BJ (cell line): ENCODE measurements at regions not wholly inside any gene's neighbourhood (a gene's known extent, or its start where the extent isn't known, plus 50 kb on each side); places are given as distances from the start of the nearest gene placed in this dataset.

Experiments used
- CTCF ChIA-PET: fragments of 350-600 bp; formaldehyde crosslinking; extraction: SDS; loops from one replicate; lab custom pipeline; 2021; ENCODE audit warnings: antibody characterized with exemption, inconsistent platforms; lab: Yijun Ruan, JAX
- POLR2A ChIA-PET: fragments of 300-600 bp; sonication (Branson Sonifier 250); formaldehyde crosslinking; extraction: SDS; loops from one replicate; lab custom pipeline; 2021; ENCODE audit warnings: antibody characterized with exemption; lab: Charles Lee
- DNase-seq: peaks from one replicate; pipeline ENCODE4 v3.0.0-alpha.2; 2011; ENCODE audit warnings: low read depth
- H3K27me3 ChIP-seq: 2 replicates; pipeline ENCODE4 v1.6.0; 2011; ENCODE audit warnings: low read length; ENCODE audit not compliant: control insufficient read depth, insufficient read depth
- H3K36me3 ChIP-seq: 2 replicates; pipeline ENCODE4 v1.5.1; 2011; ENCODE audit warnings: low read length; ENCODE audit not compliant: control insufficient read depth, insufficient read depth
- H3K4me3 ChIP-seq: 2 replicates; pipeline ENCODE4 v1.5.1; 2011; ENCODE audit warnings: low read depth, mild to moderate bottlenecking, control low read depth, low read length
- TF ChIP-seq, protein P1 (sequence below): IDR thresholded peaks from 2 replicates; pipeline ENCODE4 v1.5.1; 2011; ENCODE audit warnings: low read depth, mild to moderate bottlenecking, control low read depth, inconsistent platforms, low read length, moderate library complexity; ENCODE audit not compliant: insufficient read depth

DNA sequence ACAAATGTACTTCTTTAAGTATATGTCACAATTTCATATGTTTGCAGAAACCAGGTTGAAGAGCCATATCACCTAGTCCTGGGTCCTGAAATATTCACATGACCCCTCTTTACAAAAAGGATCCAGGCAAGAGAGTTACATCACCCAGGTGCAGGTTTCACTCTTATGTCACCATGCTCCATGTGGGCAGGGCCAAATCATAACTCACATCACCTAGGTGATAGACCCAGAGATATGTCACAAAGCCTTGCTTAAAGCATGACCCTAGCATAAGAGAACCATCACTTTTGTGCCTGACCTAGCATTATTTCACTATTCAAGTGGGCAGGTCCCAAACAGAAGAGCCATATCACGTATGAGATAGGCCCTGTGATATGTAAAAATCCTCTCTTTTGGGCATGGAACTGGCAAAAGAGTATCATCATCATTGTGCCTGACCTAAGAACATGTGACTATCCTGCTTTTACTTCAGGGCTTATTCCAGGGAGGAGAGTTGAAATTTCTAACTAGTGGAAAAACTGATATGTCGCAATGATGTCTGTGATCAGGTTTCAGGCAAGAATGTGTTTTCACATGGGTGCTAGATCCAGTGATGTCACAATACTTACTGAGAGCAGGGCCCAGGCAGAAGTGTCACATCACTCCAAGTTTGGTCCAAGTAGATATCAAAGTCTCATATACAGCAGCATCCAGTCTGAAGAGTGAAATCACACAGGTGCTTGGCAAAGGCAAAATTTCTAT lies 909.9 kb upstream of the AMELY start:
- Histone ChIP-seq H3K27me3 (no peaks in the 10 kb centered on the region), H3K4me3 (no peak overlapping the region), H3K36me3 (no peaks in the 10 kb centered on the region)
- POLR2A ChIA-PET = no interaction called here
- peak; percentile 31 for DNase-seq
- TF ChIP-seq, protein P1, sequence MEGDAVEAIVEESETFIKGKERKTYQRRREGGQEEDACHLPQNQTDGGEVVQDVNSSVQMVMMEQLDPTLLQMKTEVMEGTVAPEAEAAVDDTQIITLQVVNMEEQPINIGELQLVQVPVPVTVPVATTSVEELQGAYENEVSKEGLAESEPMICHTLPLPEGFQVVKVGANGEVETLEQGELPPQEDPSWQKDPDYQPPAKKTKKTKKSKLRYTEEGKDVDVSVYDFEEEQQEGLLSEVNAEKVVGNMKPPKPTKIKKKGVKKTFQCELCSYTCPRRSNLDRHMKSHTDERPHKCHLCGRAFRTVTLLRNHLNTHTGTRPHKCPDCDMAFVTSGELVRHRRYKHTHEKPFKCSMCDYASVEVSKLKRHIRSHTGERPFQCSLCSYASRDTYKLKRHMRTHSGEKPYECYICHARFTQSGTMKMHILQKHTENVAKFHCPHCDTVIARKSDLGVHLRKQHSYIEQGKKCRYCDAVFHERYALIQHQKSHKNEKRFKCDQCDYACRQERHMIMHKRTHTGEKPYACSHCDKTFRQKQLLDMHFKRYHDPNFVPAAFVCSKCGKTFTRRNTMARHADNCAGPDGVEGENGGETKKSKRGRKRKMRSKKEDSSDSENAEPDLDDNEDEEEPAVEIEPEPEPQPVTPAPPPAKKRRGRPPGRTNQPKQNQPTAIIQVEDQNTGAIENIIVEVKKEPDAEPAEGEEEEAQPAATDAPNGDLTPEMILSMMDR = no peak
- CTCF ChIA-PET = no interaction called here

DNA sequence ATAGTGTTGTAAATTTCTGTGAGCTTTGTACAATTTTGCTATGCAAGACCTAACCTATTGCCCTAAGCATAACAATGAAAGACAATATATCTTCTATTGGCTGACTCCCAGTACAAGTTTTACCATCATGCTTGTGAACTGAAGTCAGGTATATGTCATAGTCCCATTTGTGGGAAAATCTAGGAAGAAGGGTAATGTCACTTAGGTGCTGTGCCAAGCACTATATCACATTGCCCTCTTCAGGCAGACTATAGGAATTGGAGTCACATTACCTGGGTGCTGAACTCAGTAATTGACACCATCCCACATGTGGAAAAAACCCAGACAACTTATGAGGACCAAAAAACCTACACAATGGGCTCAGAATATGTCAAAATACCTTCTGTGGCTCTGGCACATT lies 907.4 kb upstream of the AMELY start:
- Histone ChIP-seq H3K27me3 (no peaks in the 10 kb centered on the region), H3K4me3 (no peak overlapping the region), H3K36me3 (no peaks in the 10 kb centered on the region)
- ChIA-PET POLR2A (no interaction called here), CTCF (interaction anchor here (1.0 kb wide), 1 partner anchor 103 kb away, joined by 3 read pairs; no protein-coding TSS in a partner anchor)
- TF ChIP-seq, protein P1 = peak; percentile 49
- DNase-seq = no peak

DNA sequence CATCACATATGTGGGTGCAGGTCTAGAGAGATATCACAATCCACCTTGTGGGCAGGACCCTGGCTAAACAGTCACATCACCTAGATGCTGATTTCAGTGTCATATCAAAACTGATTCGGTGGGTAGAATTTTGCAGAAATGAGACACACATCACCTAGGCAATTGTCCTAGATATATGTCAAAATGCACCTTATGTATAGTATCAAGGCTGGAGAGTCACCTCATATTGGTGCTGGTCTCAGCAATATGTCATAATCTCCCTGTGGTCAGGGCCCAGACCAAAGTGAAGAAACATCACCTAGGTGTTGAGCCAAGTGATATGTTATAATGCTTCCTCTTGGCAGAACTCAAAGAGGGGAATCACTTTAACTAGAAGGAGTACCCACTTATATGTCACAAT lies 905.0 kb upstream of the AMELY start:
- no peak for DNase-seq
- CTCF ChIA-PET = no interaction called here
- POLR2A ChIA-PET = no interaction called here
- no peak overlapping the region for H3K4me3 ChIP-seq
- TF ChIP-seq, protein P1 = no peak
- no peaks in the 10 kb centered on the region for H3K27me3 ChIP-seq
- no peaks in the 10 kb centered on the region for H3K36me3 ChIP-seq

DNA sequence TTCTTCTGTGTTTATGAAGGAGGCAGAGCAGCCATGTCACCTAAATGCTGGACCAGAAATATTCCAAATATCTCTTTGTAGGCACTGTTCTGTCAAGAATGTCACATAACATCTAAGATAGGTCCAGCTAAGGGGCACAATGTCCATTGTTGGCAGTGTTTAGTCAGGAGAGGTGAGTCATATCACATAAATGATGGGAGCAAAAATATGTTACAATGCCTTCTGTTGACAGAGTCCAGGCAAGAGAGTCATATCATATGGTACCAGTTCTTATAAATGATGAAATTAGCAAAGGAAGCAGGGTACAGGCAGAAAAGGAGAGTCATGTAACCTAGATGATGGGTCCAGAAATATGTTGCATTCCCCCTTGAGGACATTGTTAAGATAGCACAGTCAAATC lies 904.4 kb upstream of the AMELY start:
- TF ChIP-seq, protein P1 = no peak
- Histone ChIP-seq H3K36me3 (no peaks in the 10 kb centered on the region), H3K4me3 (no peak overlapping the region), H3K27me3 (no peaks in the 10 kb centered on the region)
- ChIA-PET POLR2A (no interaction called here), CTCF (no interaction called here)
- no peak for DNase-seq

DNA sequence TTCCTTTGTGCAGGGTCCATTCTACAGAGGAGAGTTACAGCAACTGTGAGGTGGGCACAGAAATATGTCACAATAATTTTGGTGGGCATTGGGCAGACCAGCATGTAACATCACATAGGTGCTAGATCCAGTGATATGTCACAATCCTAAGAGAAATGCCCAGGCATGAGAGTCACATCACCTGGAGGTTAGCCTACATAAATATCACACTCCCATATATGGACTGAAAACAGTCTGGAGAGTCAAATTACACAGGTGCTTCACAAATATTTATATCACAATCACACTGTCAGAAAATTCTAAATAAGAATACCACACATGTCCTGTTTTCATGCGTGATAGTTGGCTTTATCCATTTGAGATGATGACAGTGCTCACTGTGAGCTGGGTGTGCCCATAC lies 903.7 kb upstream of the AMELY start:
- Histone ChIP-seq H3K27me3 (no peaks in the 10 kb centered on the region), H3K4me3 (no peak overlapping the region), H3K36me3 (no peaks in the 10 kb centered on the region)
- TF ChIP-seq, protein P1 = no peak
- DNase-seq = no peak
- ChIA-PET CTCF (no interaction called here), POLR2A (no interaction called here)
